ENCODE measurements at regions not wholly inside any gene's neighbourhood (a gene's known extent, or its start where the extent isn't known, plus 50 kb on each side); places are given as distances from the start of the nearest gene placed in this dataset.

- no peak for TF ChIP-seq CTCF (IDR thresholded peaks at IDR 0.05; ENCODE audit: control extremely low read depth, extremely low read depth, low read depth, missing control alignments)
- no peak for DNase-seq (ENCODE audit: extremely low spot score)
- CTCF ChIA-PET: interaction anchor here (1.3 kb wide), 1 partner anchor 27 kb away, joined by 3 read pairs; no protein-coding TSS in a partner anchor
- POLR2A ChIA-PET: no interaction called here
These were observed 57.2 kb upstream of the ZNRF4 start for GRCh38 chr19:5397804-5398692.

- ChIA-PET CTCF (interaction anchor here (1.3 kb wide), 1 partner anchor 27 kb away, joined by 3 read pairs; no protein-coding TSS in a partner anchor), POLR2A (no interaction called here)
- no peak for DNase-seq (ENCODE audit: extremely low spot score)
- no peak for TF ChIP-seq CTCF (IDR thresholded peaks at IDR 0.05; ENCODE audit: control extremely low read depth, extremely low read depth, low read depth, missing control alignments)
These were observed 56.5 kb upstream of the ZNRF4 start for GRCh38 chr19:5398693-5399057.

- ChIA-PET CTCF (interaction anchor here (0.8 kb wide), 1 partner anchor 10 kb away, joined by 3 read pairs; no protein-coding TSS in a partner anchor), POLR2A (no interaction called here)
- peak; percentile 74 for DNase-seq (ENCODE audit: extremely low spot score)
These were observed 51.1 kb upstream of the ZNRF4 start for GRCh38 chr19:5403968-5404640.

More at GRCh38 chr19:5403968-5404640, 51.1 kb upstream of the ZNRF4 start:
- TF ChIP-seq CTCF (IDR thresholded peaks at IDR 0.05; ENCODE audit: control extremely low read depth, extremely low read depth, low read depth, missing control alignments): no peak
